ENCODE measurements at regions not wholly inside any gene's neighbourhood (a gene's known extent, or its start where the extent isn't known, plus 50 kb on each side); places are given as distances from the start of the nearest gene placed in this dataset.
"Not testable (repeated sequence)": the region's sequence is repeated elsewhere in the genome, so short reads cannot be mapped to it uniquely, and the experiment has no call there.

GRCh38 chr5:99587983-99588382 lies 659.2 kb upstream of the CHD1 start:
- DNase-seq (ENCODE audit: low spot score) = no peak
- no peak for TF ChIP-seq CTCF (IDR thresholded peaks at IDR 0.05; ENCODE audit: borderline replicate concordance, control extremely low read depth, extremely low read depth, insufficient read depth, missing control alignments)
- in situ Hi-C loops (cut with MboI; ENCODE audit: low sequenced_read_pairs, unreplicated experiment) = no loop called here

GRCh38 chr5:99586878-99587277 lies 658.1 kb upstream of the CHD1 start:
- TF ChIP-seq CTCF (IDR thresholded peaks at IDR 0.05; ENCODE audit: borderline replicate concordance, control extremely low read depth, extremely low read depth, insufficient read depth, missing control alignments) = no peak
- no peak for DNase-seq (ENCODE audit: low spot score)
- in situ Hi-C loops (cut with MboI; ENCODE audit: low sequenced_read_pairs, unreplicated experiment) = no loop called here

- in situ Hi-C loops (cut with MboI; ENCODE audit: low sequenced_read_pairs, unreplicated experiment); DNase-seq (ENCODE audit: low spot score): not testable (repeated sequence)
These were observed 652.4 kb upstream of the CHD1 start for GRCh38 chr5:99581204-99581603.

GRCh38 chr5:99562937-99563627 lies 634.3 kb upstream of the CHD1 start:
- in situ Hi-C loops (cut with MboI; ENCODE audit: low sequenced_read_pairs, unreplicated experiment); DNase-seq (ENCODE audit: low spot score): not testable (repeated sequence)

- no peak for TF ChIP-seq CTCF (IDR thresholded peaks at IDR 0.05; ENCODE audit: borderline replicate concordance, control extremely low read depth, extremely low read depth, insufficient read depth, missing control alignments)
- DNase-seq (ENCODE audit: low spot score) = no peak
- in situ Hi-C loops (cut with MboI; ENCODE audit: low sequenced_read_pairs, unreplicated experiment) = no loop called here
These were observed 624.5 kb upstream of the CHD1 start for GRCh38 chr5:99553211-99553810.

GRCh38 chr5:99544356-99544755 lies 615.5 kb upstream of the CHD1 start:
- TF ChIP-seq CTCF (IDR thresholded peaks at IDR 0.05; ENCODE audit: borderline replicate concordance, control extremely low read depth, extremely low read depth, insufficient read depth, missing control alignments) = no peak
- no peak for DNase-seq (ENCODE audit: low spot score)
- in situ Hi-C loops (cut with MboI; ENCODE audit: low sequenced_read_pairs, unreplicated experiment) = no loop called here

- in situ Hi-C loops (cut with MboI; ENCODE audit: low sequenced_read_pairs, unreplicated experiment) = no loop called here
These were observed 615.0 kb upstream of the CHD1 start for GRCh38 chr5:99543841-99544240.

GRCh38 chr5:99534241-99534640 lies 605.4 kb upstream of the CHD1 start:
- DNase-seq (ENCODE audit: low spot score); in situ Hi-C loops (cut with MboI; ENCODE audit: low sequenced_read_pairs, unreplicated experiment): not testable (repeated sequence)

More at GRCh38 chr5:99543841-99544240, 615.0 kb upstream of the CHD1 start:
- no peak for TF ChIP-seq CTCF (IDR thresholded peaks at IDR 0.05; ENCODE audit: borderline replicate concordance, control extremely low read depth, extremely low read depth, insufficient read depth, missing control alignments)
- DNase-seq (ENCODE audit: low spot score) = no peak

- in situ Hi-C loops (cut with MboI; ENCODE audit: low sequenced_read_pairs, unreplicated experiment); DNase-seq (ENCODE audit: low spot score): not testable (repeated sequence)
These were observed 592.9 kb upstream of the CHD1 start for GRCh38 chr5:99521666-99522065.

GRCh38 chr5:99515864-99516490 lies 587.2 kb upstream of the CHD1 start:
- in situ Hi-C loops (cut with MboI; ENCODE audit: low sequenced_read_pairs, unreplicated experiment) = not testable (repeated sequence)

GRCh38 chr5:99510237-99510866 lies 581.5 kb upstream of the CHD1 start:
- DNase-seq (ENCODE audit: low spot score); in situ Hi-C loops (cut with MboI; ENCODE audit: low sequenced_read_pairs, unreplicated experiment): not testable (repeated sequence)

More at GRCh38 chr5:99515864-99516490, 587.2 kb upstream of the CHD1 start:
- DNase-seq (ENCODE audit: low spot score) = not testable (repeated sequence)
